Natural killer cell (primary cell): ENCODE measurements at regions not wholly inside any gene's neighbourhood (a gene's known extent, or its start where the extent isn't known, plus 50 kb on each side); places are given as distances from the start of the nearest gene placed in this dataset.

Experiments used
- ATAC-seq, 3 donors: fragments of 150-1000 bp in 2 of 3; fragments of 200-7000 bp in 1 of 3; cut with Tn5 transposase; 1 replicate in 1 of 3; 2 replicates in 2 of 3; pipeline ENCODE4 v1.10.0; 2021; ENCODE audit warnings: mild to moderate bottlenecking in 2 of 3, moderate library complexity in 2 of 3
- DNase-seq, 2 donors: peaks; one replicate each; pipeline versions ENCODE4 v3.0.0 to v3.0.0-alpha.2; 2013 to 2021; ENCODE audit warnings: mixed read lengths in 1 of 2
- H3K27ac ChIP-seq: one replicate; pipeline ENCODE4 v1.5.1; 2013; ENCODE audit warnings: mild to moderate bottlenecking, low read length
- H3K27me3 ChIP-seq: one replicate; pipeline ENCODE4 v1.6.1; 2013; ENCODE audit warnings: low read length; ENCODE audit not compliant: control insufficient read depth, insufficient read depth
- H3K36me3 ChIP-seq: one replicate; pipeline ENCODE4 v1.6.1; 2013; ENCODE audit warnings: low read length; ENCODE audit not compliant: control insufficient read depth, insufficient read depth
- H3K4me1 ChIP-seq: one replicate; pipeline ENCODE4 v1.6.1; 2013; ENCODE audit warnings: low read length; ENCODE audit not compliant: control insufficient read depth, insufficient read depth
- H3K4me3 ChIP-seq: one replicate; pipeline ENCODE4 v1.5.1; 2013; ENCODE audit warnings: low read length
- H3K9me3 ChIP-seq: one replicate; pipeline ENCODE4 v1.6.1; 2013; ENCODE audit warnings: low read length; ENCODE audit not compliant: control insufficient read depth, insufficient read depth
- H3K27ac Mint-ChIP-seq, 2 donors: one replicate each; pipeline ENCODE4 v1.8.0; 2022; ENCODE audit warnings: mild to moderate bottlenecking in 2 of 2, mixed read lengths in 2 of 2, moderate library complexity in 1 of 2
- H3K27me3 Mint-ChIP-seq, 2 donors: one replicate each; pipeline ENCODE4 v1.8.0; 2022; ENCODE audit warnings: low read depth in 2 of 2, mixed read lengths in 2 of 2
- H3K36me3 Mint-ChIP-seq: one replicate; pipeline ENCODE4 v1.8.0; 2022; ENCODE audit warnings: mixed read lengths
- H3K4me1 Mint-ChIP-seq, 2 donors: one replicate each; pipeline ENCODE4 v1.8.0; 2022; ENCODE audit warnings: mixed read lengths in 2 of 2
- H3K4me3 Mint-ChIP-seq: one replicate; pipeline ENCODE4 v1.8.0; 2022; ENCODE audit warnings: mild to moderate bottlenecking, moderate library complexity, mixed read lengths
- H3K9me3 Mint-ChIP-seq, 2 donors: one replicate each; pipeline ENCODE4 v1.8.0; 2022; ENCODE audit warnings: mixed read lengths in 2 of 2
- CTCF ChIP-seq: fragments of 200-600 bp; IDR thresholded peaks from one replicate; pipeline ENCODE4 v1.8.0; 2022; ENCODE audit warnings: antibody characterized with exemption
- WGBS: methylation state at CpG from one replicate; pipeline ENCODE4 v1.1.7; 2013; ENCODE audit warnings: missing lambda C conversion rate; ENCODE audit not compliant: insufficient coverage; 5-methylcytosine and 5-hydroxymethylcytosine counted together
- intact Hi-C: fragments of 100-400 bp; cut with micrococcal nuclease; formaldehyde crosslinking; loops from one replicate; pipeline ENCODE4 v1.14.2; 2022

DNA sequence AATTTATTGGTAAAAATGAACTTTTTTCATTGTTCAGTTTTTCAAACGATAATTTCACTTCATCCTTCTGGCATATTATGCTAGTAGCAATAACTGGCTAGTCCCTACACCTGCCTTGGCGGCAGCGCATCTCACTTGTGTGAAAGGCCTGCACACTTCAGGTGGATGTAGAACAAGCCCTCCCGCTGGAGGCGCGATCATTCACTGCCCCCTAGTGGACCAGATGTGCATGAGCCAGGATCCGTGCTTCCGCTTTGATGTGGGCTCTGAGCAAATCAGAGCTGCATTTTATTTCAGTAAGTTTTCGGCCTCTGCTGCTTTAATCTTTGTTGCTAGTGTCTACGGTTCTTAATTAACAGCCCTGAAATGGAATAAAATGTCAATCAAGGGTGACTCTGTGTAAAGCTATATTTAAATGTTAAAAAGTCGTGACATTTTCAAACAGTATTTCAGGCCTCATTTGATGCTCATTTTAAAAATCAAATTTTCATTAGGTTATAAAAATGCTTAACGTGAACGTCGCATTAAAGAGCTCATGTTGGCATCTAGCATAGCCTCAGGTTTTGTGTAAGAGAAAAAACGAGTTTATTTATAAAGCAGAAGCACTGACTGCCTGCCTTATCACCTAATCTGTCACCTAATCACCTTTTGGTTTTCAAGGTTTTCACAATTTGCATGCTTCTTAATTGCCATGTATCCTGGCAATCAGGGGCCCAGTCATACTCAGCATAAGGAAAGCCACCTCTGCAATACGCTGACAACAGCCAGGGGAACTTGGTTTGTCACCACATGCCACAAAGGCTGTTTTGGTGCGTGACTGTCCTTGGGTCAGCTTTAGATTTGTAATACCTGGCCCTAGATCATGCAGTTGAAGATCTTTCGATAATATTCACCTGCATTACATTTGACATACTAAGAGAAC lies 112.2 kb downstream of the TEX26 start:
- H3K9me3 Mint-ChIP-seq: no peaks in the 10 kb centered on the region
- no peak overlapping the region for H3K4me3 Mint-ChIP-seq
- WGBS: 16% methylated on average over 18 of the region's 18 CpGs
- peaks cover 16 to 25% of the 10 kb centered on the region in 2 donors for H3K4me1 Mint-ChIP-seq
- Histone ChIP-seq H3K36me3 (no peaks in the 10 kb centered on the region), H3K27ac (no peak overlapping the region), H3K27me3 (peaks cover 16% of the 10 kb centered on the region), H3K4me1 (peaks cover 24% of the 10 kb centered on the region), H3K4me3 (no peak overlapping the region), H3K9me3 (no peaks in the 10 kb centered on the region)
- peaks cover 18 to 43% of the 10 kb centered on the region in 2 donors for H3K27me3 Mint-ChIP-seq
- H3K27ac Mint-ChIP-seq: no peak overlapping the region
- peak; percentile 94 for TF ChIP-seq CTCF
- DNase-seq (peak; percentile 61 to 90), ATAC-seq (peak; percentile 93 to 99 (median 93))
- intact Hi-C loops: loop anchor here (1.0 kb wide), 1 partner anchor 65 kb away; no protein-coding TSS in a partner anchor
- no peaks in the 10 kb centered on the region for H3K36me3 Mint-ChIP-seq

DNA sequence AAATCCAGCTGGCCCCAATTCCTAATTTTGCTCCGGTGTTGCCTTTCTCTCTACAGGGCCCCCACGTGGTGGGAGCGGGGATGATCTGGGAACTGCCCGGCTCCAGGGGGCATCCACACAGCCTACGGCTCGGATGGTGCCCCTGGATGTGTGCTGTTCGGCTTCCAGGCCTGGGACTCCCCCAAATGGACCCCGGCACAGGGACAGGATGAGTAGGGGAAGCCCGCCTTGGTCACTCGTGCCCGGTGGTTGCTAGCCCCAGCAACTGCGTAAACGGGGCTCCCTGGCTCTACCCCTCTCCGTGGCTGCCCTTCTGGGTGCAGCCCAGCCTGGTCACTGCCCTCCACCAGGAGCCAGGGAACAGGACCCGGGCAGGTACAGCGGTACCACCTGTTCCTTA lies 111.5 kb downstream of the TEX26 start:
- H3K4me3 Mint-ChIP-seq: no peak overlapping the region
- peaks cover 31% of the 10 kb centered on the region for H3K4me1 ChIP-seq
- WGBS: 34% methylated on average over 16 of the region's 16 CpGs
- peaks cover 16% of the 10 kb centered on the region for H3K27me3 ChIP-seq
- H3K27ac ChIP-seq: no peak overlapping the region
- peaks cover 25 to 49% of the 10 kb centered on the region in 2 donors for H3K27me3 Mint-ChIP-seq
- DNase-seq (no peak), ATAC-seq (peak in 1 of 3 donors; percentile 19)
- no peaks in the 10 kb centered on the region for H3K36me3 ChIP-seq
- no peaks in the 10 kb centered on the region for H3K9me3 ChIP-seq
- H3K4me1 Mint-ChIP-seq: peaks cover 23 to 32% of the 10 kb centered on the region in 2 donors
- no peaks in the 10 kb centered on the region for H3K9me3 Mint-ChIP-seq
- H3K36me3 Mint-ChIP-seq: no peaks in the 10 kb centered on the region
- TF ChIP-seq CTCF: no peak
- H3K4me3 ChIP-seq: no peak overlapping the region
- no peak overlapping the region for H3K27ac Mint-ChIP-seq
- intact Hi-C loops: loop anchor here (1.0 kb wide), 1 partner anchor 65 kb away; no protein-coding TSS in a partner anchor

- Mint-ChIP-seq H3K4me3 (no peak overlapping the region), H3K27ac (no peak overlapping the region), H3K36me3 (no peaks in the 10 kb centered on the region), H3K4me1 (peaks cover 28 to 36% of the 10 kb centered on the region in 2 donors), H3K27me3 (peaks cover 29 to 53% of the 10 kb centered on the region in 2 donors), H3K9me3 (no peaks in the 10 kb centered on the region)
- peaks cover 16% of the 10 kb centered on the region for H3K27me3 ChIP-seq
- H3K4me1 ChIP-seq: peaks cover 34% of the 10 kb centered on the region
- DNase-seq (peak in 1 of 2 donors; percentile 20), ATAC-seq (no peak)
- 72% methylated on average over 15 of the region's 16 CpGs for WGBS
- no peaks in the 10 kb centered on the region for H3K36me3 ChIP-seq
- TF ChIP-seq CTCF: no peak
- H3K4me3 ChIP-seq: no peak overlapping the region
- intact Hi-C loops: no loop called here
- no peaks in the 10 kb centered on the region for H3K9me3 ChIP-seq
- H3K27ac ChIP-seq: no peak overlapping the region
These were observed 110.2 kb downstream of the TEX26 start for GRCh38 chr13:31042481-31043165.
